C4-2B (cell line): ENCODE measurements at regions not wholly inside any gene's neighbourhood (a gene's known extent, or its start where the extent isn't known, plus 50 kb on each side); places are given as distances from the start of the nearest gene placed in this dataset.

Experiments used
- H3K27ac ChIP-seq: fragments of 450-650 bp; 2 replicates; pipeline ENCODE4 v1.5.1; 2017
- ZFX ChIP-seq: fragments of 450-650 bp; IDR thresholded peaks from 2 replicates; pipeline ENCODE4 v1.6.1; 2017
- TF ChIP-seq, protein P1 (sequence below): fragments of 450-650 bp; conservative IDR thresholded peaks from 2 replicates; pipeline ENCODE4 v1.5.1; 2017; ENCODE audit warnings: mild to moderate bottlenecking

DNA sequence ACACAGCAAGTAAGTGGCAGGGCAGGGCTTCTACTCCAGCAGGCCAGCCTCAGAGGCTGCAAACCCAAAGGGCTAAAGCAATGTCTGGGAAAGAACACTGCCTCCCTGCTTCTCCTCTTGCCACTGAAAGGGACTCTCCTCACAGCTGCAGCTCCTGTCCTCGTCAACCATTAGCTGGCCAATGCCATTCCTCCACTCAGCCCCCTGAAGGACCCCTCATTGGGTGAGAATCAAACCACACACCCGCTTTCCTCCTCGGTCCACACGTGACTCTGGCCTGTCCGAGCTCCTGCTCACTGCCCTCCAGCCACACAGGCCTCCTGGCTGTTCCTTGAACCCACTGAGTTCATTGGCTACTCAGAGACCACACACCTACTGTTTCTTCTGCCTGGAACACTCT is 253.7 kb upstream of the TLE3 start:
- TF ChIP-seq, protein P1, sequence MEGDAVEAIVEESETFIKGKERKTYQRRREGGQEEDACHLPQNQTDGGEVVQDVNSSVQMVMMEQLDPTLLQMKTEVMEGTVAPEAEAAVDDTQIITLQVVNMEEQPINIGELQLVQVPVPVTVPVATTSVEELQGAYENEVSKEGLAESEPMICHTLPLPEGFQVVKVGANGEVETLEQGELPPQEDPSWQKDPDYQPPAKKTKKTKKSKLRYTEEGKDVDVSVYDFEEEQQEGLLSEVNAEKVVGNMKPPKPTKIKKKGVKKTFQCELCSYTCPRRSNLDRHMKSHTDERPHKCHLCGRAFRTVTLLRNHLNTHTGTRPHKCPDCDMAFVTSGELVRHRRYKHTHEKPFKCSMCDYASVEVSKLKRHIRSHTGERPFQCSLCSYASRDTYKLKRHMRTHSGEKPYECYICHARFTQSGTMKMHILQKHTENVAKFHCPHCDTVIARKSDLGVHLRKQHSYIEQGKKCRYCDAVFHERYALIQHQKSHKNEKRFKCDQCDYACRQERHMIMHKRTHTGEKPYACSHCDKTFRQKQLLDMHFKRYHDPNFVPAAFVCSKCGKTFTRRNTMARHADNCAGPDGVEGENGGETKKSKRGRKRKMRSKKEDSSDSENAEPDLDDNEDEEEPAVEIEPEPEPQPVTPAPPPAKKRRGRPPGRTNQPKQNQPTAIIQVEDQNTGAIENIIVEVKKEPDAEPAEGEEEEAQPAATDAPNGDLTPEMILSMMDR, result no peak
- TF ChIP-seq ZFX, result no peak
- no peak overlapping the region for H3K27ac ChIP-seq

DNA sequence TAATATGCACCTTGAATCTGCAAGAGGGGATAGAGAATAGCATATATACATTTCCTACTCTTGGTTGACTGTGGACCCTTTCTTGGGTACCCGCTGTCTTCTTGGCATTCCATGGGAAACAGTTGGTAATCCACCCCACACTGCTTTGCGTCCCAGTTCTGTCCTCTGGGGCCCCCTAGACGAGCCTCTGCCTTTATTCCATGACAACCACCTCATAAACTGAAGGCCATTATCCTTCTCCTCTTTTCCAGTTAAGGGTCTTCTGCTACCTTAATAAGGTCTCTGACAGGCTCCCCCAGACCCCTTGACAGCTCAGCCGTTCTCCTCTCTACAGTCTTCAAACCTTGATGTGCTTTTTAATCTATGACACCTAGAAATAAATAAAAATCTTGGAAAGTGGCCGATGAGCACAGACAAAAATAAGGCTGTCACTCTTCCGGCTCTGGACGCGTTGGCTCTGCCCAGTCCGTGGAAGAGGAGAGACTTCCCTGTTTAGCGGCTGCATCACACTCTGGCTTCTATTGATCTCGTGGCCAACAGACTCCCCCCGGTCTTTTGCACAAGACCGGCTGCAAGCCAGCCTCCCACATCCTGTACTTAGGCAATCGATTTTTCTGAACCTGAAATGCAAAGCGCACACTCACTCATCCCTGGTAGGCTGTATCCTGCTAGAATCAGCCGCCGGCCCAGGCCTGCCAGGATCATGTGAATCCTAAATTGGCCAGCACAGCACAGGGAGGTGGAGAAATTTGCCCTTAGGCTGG is 251.0 kb upstream of the TLE3 start:
- no peak overlapping the region for H3K27ac ChIP-seq
- TF ChIP-seq, protein P1, result no peak
- no peak for TF ChIP-seq ZFX

DNA sequence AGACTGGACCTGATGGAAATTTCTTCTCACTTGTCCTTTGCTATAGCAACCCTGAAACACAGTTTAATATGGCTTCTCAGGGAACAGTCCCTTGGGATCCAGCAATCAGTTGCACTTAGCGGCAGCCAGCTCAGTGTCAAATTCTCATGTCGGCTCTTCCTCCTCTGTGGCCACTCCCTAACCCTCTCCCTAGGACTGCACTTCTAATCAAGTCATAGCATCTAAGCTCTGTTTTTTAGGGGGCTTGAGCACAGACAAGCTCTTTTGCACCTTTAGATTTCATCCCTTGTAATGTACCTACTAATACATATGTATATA is 250.5 kb upstream of the TLE3 start:
- TF ChIP-seq, protein P1, result no peak
- TF ChIP-seq ZFX, result no peak
- no peak overlapping the region for H3K27ac ChIP-seq

DNA sequence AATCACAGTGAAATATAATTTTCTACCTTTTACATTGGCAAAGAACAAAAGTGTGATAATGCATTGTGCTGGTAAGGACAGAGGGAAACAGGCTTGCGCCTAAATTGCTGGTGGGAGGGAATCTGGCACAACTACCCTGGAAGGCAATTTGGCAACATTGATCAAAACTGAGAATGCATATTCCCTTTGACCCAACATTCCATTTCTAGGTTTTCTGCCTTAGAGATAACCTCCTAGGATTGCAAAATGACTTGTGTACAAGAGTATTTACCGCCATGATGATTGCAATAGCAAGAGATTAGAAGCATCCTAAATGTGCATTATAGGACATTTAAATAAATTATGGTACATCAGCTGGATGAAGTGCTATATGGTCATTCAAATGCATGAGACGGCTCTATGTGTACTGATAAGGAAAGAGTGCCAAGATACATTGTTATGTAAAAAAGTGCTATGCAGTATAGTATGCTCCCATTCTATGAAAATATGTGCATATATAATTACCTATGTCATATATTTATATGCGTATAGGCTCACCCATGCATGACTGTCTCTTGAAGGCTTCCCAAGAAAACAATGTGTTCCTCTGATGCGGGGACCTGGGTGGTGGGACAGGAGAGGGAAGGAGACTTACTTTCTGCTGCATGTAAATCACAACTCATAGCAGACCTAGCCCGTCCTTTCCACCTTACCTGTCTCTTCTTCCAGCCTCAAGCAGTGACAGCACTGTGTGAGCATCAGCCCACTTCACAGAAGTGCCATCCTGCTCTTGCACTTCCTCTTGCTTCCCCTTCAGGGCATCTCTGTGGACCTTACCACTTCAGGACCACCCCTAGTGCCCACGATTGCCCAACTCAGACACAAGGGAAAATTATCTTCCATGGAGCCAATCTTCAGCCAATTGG is 249.9 kb upstream of the TLE3 start:
- H3K27ac ChIP-seq, result no peak overlapping the region
- TF ChIP-seq, protein P1, result no peak
- no peak for TF ChIP-seq ZFX

DNA sequence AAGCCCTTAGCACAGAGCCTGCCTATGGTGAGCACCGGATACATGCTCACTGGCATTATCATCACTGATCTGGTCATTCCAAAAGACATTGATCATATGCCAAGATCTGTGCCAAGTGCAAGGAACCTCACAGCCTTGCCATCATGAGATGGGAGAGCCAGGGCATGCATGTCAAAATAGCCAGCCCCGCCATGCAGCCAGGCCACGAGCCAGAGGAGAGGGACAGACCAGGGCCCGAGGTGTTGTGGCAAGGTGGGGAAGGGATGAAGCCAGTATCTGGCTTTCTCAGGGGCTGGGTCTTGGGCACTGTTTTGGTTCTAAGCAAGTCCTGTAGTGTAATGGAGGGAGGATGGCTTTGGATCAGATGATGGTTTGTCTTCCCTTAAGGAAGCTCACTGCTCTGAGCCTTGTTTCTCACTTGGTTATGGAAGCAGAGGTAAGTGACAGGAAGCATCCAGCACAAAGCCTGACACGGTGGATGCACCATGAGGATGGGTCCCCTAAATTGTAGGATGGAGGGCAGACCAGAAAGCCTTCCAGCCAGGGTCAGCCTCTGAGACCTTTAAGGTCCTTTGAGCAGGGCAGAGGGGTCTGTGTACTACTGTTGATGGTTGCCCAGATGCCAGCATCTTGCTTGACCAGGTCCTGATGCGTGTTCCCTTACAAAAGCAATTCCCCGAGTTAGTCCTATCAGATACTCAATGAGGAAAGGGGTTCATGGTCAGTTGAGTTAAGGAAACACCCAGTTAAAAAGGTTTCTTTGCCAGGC is 247.7 kb upstream of the TLE3 start:
- no peak overlapping the region for H3K27ac ChIP-seq
- TF ChIP-seq ZFX, result no peak
- TF ChIP-seq, protein P1, result no peak

DNA sequence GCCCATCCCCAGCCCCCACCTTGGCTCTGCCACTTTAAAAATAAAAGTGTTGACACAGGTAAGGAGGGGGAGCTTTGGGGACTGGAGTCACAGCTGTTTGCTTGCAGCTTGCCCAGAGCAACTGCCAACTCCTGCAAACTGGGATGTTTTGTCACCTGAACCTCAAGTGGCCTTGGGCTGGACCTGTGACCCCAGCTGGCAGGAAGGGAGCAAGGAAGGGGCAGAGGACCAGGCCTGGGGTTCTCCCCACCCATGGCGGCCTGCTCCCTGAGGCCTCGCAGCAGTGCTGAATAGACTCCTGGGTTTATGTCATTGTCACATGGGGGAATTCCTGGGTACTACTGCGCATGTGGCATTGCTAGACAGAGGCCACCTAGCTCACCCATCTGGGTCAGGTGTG is 246.9 kb upstream of the TLE3 start:
- TF ChIP-seq, protein P1, result no peak
- TF ChIP-seq ZFX, result no peak
- no peak overlapping the region for H3K27ac ChIP-seq
